HL-60/S4 (cell line): ENCODE measurements at regions not wholly inside any gene's neighbourhood (a gene's known extent, or its start where the extent isn't known, plus 50 kb on each side); places are given as distances from the start of the nearest gene placed in this dataset.

ENCODE experiments used
- in situ Hi-C: fragments of 300-500 bp; cut with MboI; formaldehyde crosslinking; loops from 2 replicates; pipeline ENCODE4 v1.14.3; 2022; ENCODE audit warnings: low sequenced_read_pairs

- in situ Hi-C loops, result no loop called here
Measured at GRCh38 chr10:62885684-62886461, 69.7 kb upstream of the EGR2 start.

GRCh38 chr10:62880162-62880561 is 64.0 kb upstream of the EGR2 start:
- in situ Hi-C loops, result no loop called here

- in situ Hi-C loops, result no loop called here
Measured at GRCh38 chr10:62873866-62874265, 57.7 kb upstream of the EGR2 start.

GRCh38 chr10:62870866-62871265 is 54.7 kb upstream of the EGR2 start:
- in situ Hi-C loops, result no loop called here

GRCh38 chr10:62869958-62870357 is 53.8 kb upstream of the EGR2 start:
- in situ Hi-C loops, result no loop called here

GRCh38 chr10:62866941-62867340 is 50.8 kb upstream of the EGR2 start:
- in situ Hi-C loops, result no loop called here

- in situ Hi-C loops, result no loop called here
Measured at GRCh38 chr10:62866451-62866850, 50.3 kb upstream of the EGR2 start.
